ENCODE measurements at regions not wholly inside any gene's neighbourhood (a gene's known extent, or its start where the extent isn't known, plus 50 kb on each side); places are given as distances from the start of the nearest gene placed in this dataset.

DNA sequence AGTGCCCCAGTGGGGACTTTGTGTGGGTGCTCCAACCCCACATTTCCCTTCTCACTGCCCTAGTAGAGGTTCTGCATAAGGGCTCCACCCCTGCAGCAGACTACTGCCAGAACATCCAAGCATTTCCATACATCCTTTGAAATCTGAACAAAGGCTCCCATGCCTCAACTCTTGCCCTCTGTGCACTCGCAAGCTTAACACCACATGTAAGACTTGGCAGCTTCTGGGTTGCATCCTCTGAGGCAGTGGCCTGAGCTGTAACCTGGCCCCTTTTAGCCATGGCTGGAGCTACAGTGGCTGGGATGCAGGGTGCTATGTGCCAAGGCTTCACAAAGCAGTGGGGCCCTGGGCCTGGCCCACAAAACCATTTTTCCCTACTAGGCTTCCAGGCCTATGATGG is 128.9 kb downstream of the TYW3 start:
- no peak for TF ChIP-seq CTCF (IDR thresholded peaks at IDR 0.05 in 2 of 3, conservative IDR thresholded peaks at IDR 0.05 in 1 of 3; ENCODE audit: borderline replicate concordance in 1 of 3, insufficient read depth in 1 of 3, low read depth in 2 of 3, low read length in 2 of 3)
- no peak for TF ChIP-seq EZH2 (IDR thresholded peaks at IDR 0.05)

Data from HCT116 (cell line).